Right ventricle myocardium superior (tissue), 1 donor: ENCODE measurements at regions not wholly inside any gene's neighbourhood (a gene's known extent, or its start where the extent isn't known, plus 50 kb on each side); places are given as distances from the start of the nearest gene placed in this dataset.

Experiments
- ATAC-seq: fragments of 200-7000 bp; cut with Tn5 transposase; one replicate; pipeline ENCODE4 v1.9.1; 2020; ENCODE audit warnings: mild to moderate bottlenecking; ENCODE audit not compliant: poor library complexity
- DNase-seq: peaks from one replicate; pipeline ENCODE4 v3.0.0-alpha.2; 2020
- intact Hi-C: fragments of 100-400 bp; cut with DNase I; formaldehyde crosslinking; loops from one replicate; pipeline ENCODE4 v1.11.2; 2022
- donor health status: DM: no; HTN: yes; CAD: no; lungs with severe emphysema.

GRCh38 chr5:173831196-173831914 lies 56.8 kb upstream of the CPEB4 start:
- ATAC-seq, result no peak
- intact Hi-C loops, result no loop called here
- DNase-seq, result no peak

GRCh38 chr5:173832386-173832785 lies 55.8 kb upstream of the CPEB4 start:
- ATAC-seq (no peak), DNase-seq (no peak)
- intact Hi-C loops, result no loop called here

- ATAC-seq, result peak; percentile 49
- intact Hi-C loops, result no loop called here
- DNase-seq, result no peak
Observed at GRCh38 chr5:173833196-173833985, 54.8 kb upstream of the CPEB4 start.

GRCh38 chr5:173834071-173834771 lies 53.9 kb upstream of the CPEB4 start:
- DNase-seq (no peak), ATAC-seq (no peak)
- intact Hi-C loops, result no loop called here

- ATAC-seq, result peak; percentile 48
- intact Hi-C loops, result loop anchor here (5.0 kb wide), 1 partner anchor 48 kb away; no protein-coding TSS in a partner anchor
- peak; percentile 45 for DNase-seq
Observed at GRCh38 chr5:173835131-173835530, 53.0 kb upstream of the CPEB4 start.

GRCh38 chr5:173835661-173836060 lies 52.5 kb upstream of the CPEB4 start:
- no peak for ATAC-seq
- intact Hi-C loops, result loop anchor here (5.0 kb wide), 1 partner anchor 48 kb away; no protein-coding TSS in a partner anchor
- DNase-seq, result no peak

GRCh38 chr5:173837654-173838053 lies 50.5 kb upstream of the CPEB4 start:
- ATAC-seq (no peak), DNase-seq (no peak)
- intact Hi-C loops, result loop anchor here (5.0 kb wide), 1 partner anchor 50 kb away; no protein-coding TSS in a partner anchor
